GM10266 (cell line): ENCODE measurements at regions not wholly inside any gene's neighbourhood (a gene's known extent, or its start where the extent isn't known, plus 50 kb on each side); places are given as distances from the start of the nearest gene placed in this dataset.

Experiments used
- DNase-seq: peaks from one replicate; pipeline ENCODE4 v3.0.0; 2012; ENCODE audit errors: extremely low spot score
- TF ChIP-seq, protein P1 (sequence below): IDR thresholded peaks from 2 replicates; pipeline ENCODE4 v1.5.1; 2012; ENCODE audit warnings: mild to moderate bottlenecking, low read depth; ENCODE audit not compliant: control insufficient read depth, insufficient read depth; ENCODE audit errors: missing control alignments

DNA sequence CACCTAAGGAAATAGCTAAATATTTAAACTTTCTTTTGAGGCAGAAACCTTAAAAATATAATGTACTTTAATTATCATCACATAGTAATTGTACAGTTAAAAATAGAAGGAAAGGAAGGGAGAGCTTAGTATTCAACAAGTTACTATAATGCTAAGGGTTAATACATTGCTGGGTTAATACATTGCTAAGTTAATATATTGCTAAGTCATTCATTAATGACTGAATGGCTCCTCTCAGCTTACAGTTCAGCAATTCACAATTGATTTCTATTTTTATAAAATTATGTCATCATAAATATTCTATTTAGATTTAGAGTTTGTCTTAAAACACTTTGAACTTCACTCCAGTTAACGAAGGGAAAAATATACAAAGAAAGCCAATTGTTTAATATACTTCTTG lies 207.9 kb downstream of the BMP4 start:
- no peak for DNase-seq
- TF ChIP-seq, protein P1, sequence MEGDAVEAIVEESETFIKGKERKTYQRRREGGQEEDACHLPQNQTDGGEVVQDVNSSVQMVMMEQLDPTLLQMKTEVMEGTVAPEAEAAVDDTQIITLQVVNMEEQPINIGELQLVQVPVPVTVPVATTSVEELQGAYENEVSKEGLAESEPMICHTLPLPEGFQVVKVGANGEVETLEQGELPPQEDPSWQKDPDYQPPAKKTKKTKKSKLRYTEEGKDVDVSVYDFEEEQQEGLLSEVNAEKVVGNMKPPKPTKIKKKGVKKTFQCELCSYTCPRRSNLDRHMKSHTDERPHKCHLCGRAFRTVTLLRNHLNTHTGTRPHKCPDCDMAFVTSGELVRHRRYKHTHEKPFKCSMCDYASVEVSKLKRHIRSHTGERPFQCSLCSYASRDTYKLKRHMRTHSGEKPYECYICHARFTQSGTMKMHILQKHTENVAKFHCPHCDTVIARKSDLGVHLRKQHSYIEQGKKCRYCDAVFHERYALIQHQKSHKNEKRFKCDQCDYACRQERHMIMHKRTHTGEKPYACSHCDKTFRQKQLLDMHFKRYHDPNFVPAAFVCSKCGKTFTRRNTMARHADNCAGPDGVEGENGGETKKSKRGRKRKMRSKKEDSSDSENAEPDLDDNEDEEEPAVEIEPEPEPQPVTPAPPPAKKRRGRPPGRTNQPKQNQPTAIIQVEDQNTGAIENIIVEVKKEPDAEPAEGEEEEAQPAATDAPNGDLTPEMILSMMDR, result no peak

DNA sequence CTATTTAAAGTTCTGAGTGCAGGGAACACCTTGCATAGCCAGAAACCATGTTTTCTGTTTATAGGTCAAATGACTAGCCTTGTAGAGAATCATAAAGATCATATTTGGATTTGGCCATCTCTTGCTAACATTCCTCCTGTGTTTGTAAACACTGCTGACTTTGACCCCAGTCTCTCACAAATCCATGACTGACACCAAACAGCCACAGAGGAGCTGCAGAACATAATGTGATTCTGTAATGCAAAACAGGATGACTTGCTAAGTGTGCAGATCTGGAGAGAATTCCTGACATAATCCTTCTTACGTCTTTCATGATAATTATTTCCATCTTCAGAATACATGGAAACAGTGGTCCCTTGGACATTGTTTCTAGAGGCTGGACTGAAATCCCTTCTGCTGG lies 211.8 kb downstream of the BMP4 start:
- DNase-seq, result no peak
- TF ChIP-seq, protein P1, result no peak

DNA sequence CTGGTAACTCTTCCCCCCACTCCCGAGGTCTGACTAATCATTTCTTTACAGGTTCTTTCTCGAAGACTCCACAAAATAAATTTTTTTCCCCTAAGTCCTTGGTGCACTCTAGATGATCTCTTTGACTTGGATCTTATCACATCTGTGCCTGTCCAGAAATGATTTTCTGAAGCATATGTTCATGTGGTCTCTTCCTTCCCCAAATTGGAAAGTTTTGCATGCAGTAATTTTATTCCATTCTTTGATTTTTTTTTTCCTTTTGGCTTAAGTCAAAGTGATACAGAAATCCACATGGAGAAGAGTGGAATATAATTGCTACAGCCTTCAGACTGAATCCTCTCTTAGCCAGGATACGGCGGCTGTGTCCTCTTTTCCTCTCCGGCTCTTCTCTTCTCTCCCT lies 213.3 kb downstream of the BMP4 start:
- TF ChIP-seq, protein P1, result no peak
- no peak for DNase-seq

DNA sequence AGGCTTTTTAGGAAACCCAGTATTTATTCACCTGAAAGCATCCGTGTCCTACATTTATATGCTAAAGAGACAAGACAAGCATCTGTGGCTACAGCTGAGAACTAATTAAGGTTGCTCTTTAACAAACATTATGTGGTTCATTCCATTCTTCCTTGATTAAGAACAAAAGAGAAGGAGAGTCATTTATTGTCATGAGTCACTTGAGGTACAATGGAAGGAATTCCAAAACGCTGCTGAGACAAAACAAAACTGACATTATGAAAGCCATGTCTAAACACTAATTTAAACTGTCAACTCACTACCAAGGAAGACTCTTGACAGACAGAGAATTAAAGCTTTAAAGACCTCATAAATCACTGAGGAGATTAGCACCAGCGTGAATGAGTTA lies 214.4 kb downstream of the BMP4 start:
- TF ChIP-seq, protein P1, result no peak

DNA sequence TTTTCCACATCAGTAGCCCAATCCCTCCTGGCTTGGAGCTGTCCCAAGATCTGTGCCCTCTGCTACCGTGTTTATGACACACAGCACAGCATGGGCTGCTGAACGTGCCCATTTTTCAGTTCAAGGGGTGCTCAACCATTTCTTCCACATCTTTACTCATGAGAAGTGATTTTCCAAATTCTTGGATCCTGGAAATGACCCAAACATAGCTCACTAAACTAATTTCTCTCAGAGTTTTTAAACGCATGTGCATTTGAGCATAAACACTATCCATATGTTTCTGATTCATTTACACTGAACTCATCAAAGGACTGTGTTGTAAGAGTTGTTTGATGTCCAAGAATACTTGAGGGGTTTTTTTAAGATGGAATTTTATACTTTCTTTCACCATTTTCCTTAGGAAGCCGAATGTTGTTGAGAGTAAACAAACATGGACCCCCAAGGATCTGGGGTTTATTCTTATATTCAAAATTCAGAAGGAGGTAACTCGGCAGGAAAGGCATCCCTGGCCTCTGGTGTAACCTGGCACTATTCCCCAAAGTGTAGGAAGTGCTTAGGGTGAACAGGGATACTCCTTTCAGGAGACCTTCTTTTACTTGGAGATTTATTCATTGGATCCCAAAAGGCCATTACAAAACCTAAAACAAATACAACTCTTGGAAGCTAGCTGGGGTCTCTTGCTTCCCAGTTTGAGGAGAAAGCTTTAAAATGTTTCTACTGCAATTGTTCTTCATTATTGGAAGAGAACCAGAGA lies 215.0 kb downstream of the BMP4 start:
- no peak for DNase-seq
- TF ChIP-seq, protein P1, result no peak

More for the DNA sequence above, 214.4 kb downstream of the BMP4 start:
- DNase-seq, result no peak

DNA sequence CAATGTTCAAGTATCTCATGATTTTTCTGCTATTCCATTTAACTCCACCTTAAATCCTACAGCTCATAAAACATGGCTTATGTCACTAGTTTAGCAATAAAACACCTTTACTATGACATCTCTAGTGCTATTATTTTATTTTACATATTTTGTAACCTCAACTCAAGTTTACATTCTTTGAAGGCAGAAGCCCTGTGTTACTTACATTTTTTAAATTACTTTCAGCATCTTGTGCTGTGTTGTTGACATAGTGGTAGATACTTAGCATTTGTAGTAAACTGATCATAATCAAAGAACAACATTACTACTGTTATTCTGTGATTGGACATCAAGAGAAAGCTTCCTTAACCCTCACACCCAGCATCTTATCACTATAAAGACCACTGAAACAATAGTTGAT lies 216.1 kb downstream of the BMP4 start:
- TF ChIP-seq, protein P1, result no peak
- DNase-seq, result no peak

DNA sequence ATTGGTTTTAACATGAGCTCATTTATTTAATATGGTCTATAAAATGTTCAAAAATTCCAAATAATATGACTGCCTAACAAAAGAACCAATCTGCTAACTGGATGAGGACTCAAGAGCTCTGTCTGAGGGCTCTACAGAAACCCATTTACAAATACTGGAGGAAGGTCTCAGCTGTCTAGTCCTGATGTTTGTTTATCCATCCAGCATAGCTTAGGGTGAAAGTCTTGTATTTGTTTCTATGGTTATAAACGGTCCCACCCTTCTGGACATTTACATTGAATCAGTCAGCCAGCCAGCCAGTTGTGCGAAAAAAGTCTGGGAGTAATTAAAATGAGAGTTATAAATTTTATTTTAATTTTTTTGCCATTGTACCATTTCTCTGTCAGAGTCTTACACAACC lies 220.7 kb downstream of the BMP4 start:
- TF ChIP-seq, protein P1, result no peak
- no peak for DNase-seq
